Glomerular visceral epithelial cell (primary cell): ENCODE measurements at regions not wholly inside any gene's neighbourhood (a gene's known extent, or its start where the extent isn't known, plus 50 kb on each side); places are given as distances from the start of the nearest gene placed in this dataset.
"Not testable (repeated sequence)": the region's sequence is repeated elsewhere in the genome, so short reads cannot be mapped to it uniquely, and the experiment has no call there.

ENCODE experiments used
- DNase-seq: peaks from one replicate; pipeline ENCODE4 v3.0.0-alpha.2; 2016; ENCODE audit errors: extremely low spot score

DNA sequence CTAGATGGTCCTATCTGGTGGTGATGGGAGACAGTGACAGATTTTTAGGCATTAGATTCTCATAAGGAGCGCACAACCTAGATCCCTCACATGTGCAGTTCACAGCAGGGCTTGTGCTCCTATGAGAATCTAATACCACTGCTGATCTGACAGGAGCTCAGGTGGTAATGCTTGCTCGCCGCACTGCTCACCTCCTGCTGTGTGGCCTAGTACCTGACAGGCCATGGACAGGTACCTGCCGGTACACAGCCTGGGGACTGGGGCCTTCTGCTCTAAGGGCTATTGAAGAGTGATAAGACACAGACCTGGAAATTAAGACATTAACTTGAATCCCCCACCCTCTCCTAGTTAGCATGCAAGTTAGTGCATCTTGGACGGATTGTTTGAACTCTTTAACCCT is 64.4 kb downstream of the KLRB1 start:
- DNase-seq: not testable (repeated sequence)

GRCh38 chr12:9542827-9543226 is 64.9 kb downstream of the KLRB1 start:
- DNase-seq: not testable (repeated sequence)

GRCh38 chr12:9515925-9516324 is 91.8 kb downstream of the KLRB1 start:
- not testable (repeated sequence) for DNase-seq

- not testable (repeated sequence) for DNase-seq
Measured at GRCh38 chr12:9512695-9513094, 95.0 kb downstream of the KLRB1 start.

DNA sequence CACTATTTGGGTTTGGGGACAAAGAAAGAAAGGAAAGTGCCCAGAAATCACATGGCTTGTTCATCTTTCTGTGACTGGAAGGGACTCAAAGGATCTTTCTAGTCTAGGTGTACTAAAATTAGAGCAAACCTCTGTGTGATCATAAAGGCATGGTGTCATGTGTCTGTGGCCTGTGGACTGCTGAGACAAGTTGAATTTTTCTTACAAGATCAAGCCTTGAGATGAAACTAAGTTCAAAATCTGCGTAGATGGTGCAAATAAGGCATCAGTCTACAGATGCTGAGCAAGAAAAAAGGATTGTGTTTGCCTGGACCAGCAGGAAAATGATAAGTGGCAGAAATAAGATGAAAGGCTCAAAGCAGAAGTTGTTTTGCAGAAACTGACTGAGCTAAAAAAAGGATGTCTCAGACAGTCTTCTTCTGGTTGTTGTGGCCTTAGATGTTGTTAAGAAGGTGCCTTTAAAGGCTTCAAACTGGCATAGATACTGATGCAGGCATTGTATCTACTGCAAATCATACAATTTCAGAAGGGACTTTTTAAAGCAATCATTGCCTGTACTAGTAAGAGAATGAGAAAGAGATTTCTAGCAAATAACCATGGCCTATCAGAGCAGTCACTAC is 97.2 kb downstream of the KLRB1 start:
- not testable (repeated sequence) for DNase-seq

DNA sequence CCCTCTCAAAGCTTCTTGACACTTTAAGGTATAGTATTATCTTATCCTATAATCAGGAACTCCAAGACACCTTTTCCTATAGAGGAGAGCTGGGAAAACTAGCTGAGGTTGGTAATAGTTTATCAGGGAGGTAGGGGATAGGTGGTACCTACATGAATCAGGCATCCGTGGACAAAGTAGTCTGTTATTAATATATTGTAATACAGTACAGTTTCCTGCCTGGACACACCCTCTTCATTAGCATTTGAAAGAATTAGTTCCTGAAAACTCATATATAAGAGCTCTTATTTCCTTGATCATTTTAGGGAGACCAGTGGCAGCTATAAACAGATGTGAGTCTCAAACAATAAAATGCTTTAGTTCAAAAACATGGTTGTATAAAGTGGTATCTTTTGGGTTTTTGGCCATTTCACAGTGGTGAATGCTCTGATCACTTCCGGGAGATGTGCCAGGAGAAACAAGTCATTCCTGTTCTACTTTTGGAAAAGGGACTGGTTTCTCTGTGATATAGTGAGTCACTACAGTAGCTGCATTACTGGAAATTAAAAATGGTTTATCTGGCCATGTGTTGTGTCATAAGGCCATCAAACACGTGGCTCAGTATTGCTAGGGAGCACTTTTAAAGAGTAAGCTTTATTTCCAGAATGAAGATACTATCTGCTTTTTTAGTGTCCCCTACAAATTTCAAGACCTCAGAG is 98.1 kb downstream of the KLRB1 start:
- DNase-seq: peak; percentile 0

DNA sequence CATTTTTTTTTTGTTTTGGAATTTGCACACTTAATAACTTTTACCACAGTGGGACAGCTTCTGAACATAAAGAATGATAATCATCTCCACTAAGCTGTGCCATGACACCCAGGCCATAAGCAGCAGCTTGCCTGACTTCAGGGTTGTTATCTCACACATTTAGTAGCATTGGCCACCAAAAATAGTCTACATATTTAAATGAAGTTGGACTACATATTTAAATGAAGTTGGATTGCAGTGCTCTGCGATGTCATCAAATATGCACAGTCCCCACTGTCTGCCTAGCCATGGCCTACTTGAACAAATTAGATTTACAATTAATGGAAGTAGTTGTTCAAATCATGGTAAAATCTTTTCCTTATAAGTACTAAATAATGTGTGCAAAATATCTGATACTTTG is 101.0 kb downstream of the KLRB1 start:
- no peak for DNase-seq

DNA sequence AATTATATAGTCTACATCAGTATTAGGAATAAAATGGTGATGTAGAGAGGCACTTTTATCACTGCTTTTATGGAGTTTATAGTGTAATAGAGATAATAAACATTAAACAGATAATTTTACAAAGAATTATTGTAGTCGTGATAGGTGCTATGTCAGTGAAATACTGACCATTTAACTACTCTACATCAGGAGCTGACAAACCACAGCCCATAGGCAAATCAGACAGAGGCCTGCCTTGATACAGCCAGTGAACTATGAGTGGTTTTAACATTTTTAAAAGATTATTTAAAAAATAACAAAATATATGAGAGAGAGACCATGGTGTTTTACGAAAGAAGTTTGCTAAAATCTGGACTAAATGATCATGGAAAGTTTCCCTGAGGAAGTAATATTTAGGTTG is 104.3 kb downstream of the KLRB1 start:
- not testable (repeated sequence) for DNase-seq

- DNase-seq: not testable (repeated sequence)
Measured at GRCh38 chr12:9502845-9503244, 104.9 kb downstream of the KLRB1 start.

GRCh38 chr12:9493325-9493724 is 114.4 kb downstream of the KLRB1 start:
- not testable (repeated sequence) for DNase-seq

DNA sequence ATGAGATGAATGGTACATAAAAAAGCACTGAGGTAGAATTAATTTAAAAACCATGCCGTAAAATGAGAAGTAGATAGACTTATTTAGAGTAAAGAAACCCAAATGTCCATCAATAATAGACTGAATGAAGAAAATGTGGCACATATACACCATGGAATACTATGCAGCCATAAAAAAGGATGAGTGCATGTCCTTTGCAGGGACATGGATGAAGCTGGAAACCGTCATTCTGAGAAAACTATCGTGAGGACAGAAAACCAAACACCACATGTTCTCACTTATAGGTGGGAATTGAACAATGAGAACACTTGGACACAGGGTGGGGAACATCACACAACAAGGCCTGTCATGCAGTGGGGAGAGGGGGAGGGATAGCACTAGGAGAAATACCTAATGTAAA is 126.4 kb downstream of the KLRB1 start:
- not testable (repeated sequence) for DNase-seq

- DNase-seq: not testable (repeated sequence)
Measured at GRCh38 chr12:9474197-9474596, 133.5 kb downstream of the KLRB1 start.

DNA sequence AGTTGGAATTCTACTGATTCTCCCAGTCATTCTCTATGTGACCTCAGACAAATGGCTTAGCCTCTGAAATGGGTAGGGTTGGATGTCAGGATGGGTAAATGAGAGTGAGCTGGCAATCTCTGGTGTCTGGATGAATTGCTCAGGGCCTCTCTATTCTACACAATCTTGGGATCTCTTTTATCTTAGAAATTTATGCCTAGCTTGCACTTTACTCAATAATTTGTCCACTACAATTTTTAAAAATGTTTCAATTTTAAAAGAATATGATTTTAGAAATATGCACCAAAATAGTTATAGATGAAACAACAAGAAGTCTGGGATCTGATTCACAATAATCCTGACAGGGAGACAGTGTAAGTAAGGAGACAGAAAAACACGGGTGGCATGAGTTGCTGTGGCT is 134.1 kb downstream of the KLRB1 start:
- not testable (repeated sequence) for DNase-seq

GRCh38 chr12:9471501-9471900 is 136.2 kb downstream of the KLRB1 start:
- peak; percentile 8 for DNase-seq

- DNase-seq: not testable (repeated sequence)
Measured at GRCh38 chr12:9470367-9470766, 137.3 kb downstream of the KLRB1 start.

DNA sequence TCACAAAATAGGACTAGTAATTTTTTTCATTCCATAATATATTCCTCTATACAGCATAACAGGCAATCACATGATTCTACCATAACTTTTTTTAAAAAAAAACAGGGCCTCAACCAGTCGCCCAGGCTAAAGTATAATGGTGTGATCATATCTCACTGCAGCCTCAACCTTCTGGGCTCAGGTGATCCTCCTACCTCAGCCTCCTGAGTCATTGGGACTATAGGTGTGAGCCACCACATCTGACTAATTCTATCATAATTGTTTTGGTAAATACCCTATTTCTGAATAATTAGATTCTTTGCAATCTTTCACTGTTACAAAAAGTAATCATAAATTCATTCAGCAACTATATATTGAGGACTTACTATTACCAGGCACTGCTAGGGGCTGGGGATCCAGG is 137.8 kb downstream of the KLRB1 start:
- not testable (repeated sequence) for DNase-seq

DNA sequence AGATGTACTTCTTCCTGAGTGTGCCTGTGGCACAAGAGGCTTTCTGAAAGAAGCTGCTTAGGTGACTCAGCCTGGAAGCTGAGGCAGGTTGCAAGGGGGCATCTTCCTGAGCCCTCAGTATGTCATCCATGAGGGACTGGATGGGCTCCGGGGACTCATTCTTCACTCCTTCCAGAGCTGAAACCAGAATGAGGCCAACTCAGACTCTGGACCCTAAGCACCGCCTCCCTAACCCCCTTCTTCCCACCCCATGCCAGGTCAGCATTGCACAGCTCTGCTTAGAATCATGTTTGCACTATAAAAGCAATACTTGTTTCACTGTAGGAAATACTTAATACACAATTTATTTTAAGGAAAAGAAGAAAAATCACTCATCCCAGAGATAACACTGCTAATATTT is 138.3 kb downstream of the KLRB1 start:
- not testable (repeated sequence) for DNase-seq

DNA sequence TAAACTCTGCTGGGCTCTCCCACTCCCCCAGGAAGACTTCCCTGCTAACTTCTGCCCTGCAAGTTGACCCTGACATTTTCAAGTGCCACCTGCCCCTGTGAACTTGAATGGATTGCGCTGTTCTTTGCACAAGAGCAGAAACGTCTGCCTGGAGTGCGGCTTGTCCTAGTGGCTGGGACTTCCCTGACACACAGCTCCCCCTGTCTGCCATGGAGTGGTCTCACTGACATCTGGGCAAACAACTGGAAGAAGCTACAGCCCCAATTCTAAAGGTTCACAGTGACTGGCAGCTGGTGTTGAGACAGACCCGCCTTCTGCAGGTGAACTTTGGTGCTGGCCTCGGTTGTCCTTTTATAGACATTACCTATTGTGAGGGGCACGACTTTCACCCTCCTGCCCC is 138.7 kb downstream of the KLRB1 start:
- not testable (repeated sequence) for DNase-seq

GRCh38 chr12:9468144-9468543 is 139.6 kb downstream of the KLRB1 start:
- DNase-seq: not testable (repeated sequence)

GRCh38 chr12:9464408-9464807 is 143.3 kb downstream of the KLRB1 start:
- DNase-seq: no peak

GRCh38 chr12:9455516-9455915 is 152.2 kb downstream of the KLRB1 start:
- DNase-seq: peak; percentile 9

- not testable (repeated sequence) for DNase-seq
Measured at GRCh38 chr12:9454021-9454420, 153.7 kb downstream of the KLRB1 start.

GRCh38 chr12:9450127-9450567 is 157.6 kb downstream of the KLRB1 start:
- DNase-seq: not testable (repeated sequence)
